Esophagus muscularis mucosa (tissue), 4 donors: ENCODE measurements at regions not wholly inside any gene's neighbourhood (a gene's known extent, or its start where the extent isn't known, plus 50 kb on each side); places are given as distances from the start of the nearest gene placed in this dataset.

Source experiments
- DNase-seq: peaks from one replicate; pipeline ENCODE4 v3.0.0-alpha.2; 2017; ENCODE audit errors: extremely low spot score
- H3K27ac ChIP-seq, 4 donors: fragments of 200-600 bp; sonication (generic); replicated peaks in 1 of 4; 1 replicate in 3 of 4; 2 replicates in 1 of 4; pipeline ENCODE4 v1.5.1; 2016 to 2019; ENCODE audit warnings: mild to moderate bottlenecking in 1 of 4
- H3K27me3 ChIP-seq, 4 donors: fragments of 200-600 bp; sonication (generic); one replicate each; pipeline versions ENCODE4 v1.5.1 to v1.6.0; 2016 to 2019
- H3K36me3 ChIP-seq, 4 donors: fragments of 200-600 bp; sonication (generic); one replicate each; pipeline ENCODE4 v1.5.1; 2016 to 2019
- H3K4me1 ChIP-seq, 4 donors: fragments of 200-600 bp; sonication (generic); one replicate each; pipeline ENCODE4 v1.5.1; 2016 to 2019
- H3K4me3 ChIP-seq, 4 donors: fragments of 200-600 bp; sonication (generic); 1 replicate in 2 of 4; 2 replicates in 2 of 4; pipeline ENCODE4 v1.5.1; 2016 to 2019; ENCODE audit warnings: mild to moderate bottlenecking in 4 of 4, moderate library complexity in 1 of 4
- H3K9me3 ChIP-seq, 4 donors: fragments of 200-600 bp; sonication (generic); 1 replicate in 3 of 4; 2 replicates in 1 of 4; pipeline ENCODE4 v1.5.1; 2016 to 2019
- CTCF ChIP-seq, 3 experiments: fragments of 200-600 bp in 2 of 3; fragments of 450-650 bp in 1 of 3; sonication (generic) in 2 of 3; IDR thresholded peaks; one replicate each; pipeline ENCODE4 v1.5.1; 2017 to 2019; ENCODE audit warnings: antibody characterized with exemption in 3 of 3, mild to moderate bottlenecking in 2 of 3, moderate library complexity in 1 of 3
- EP300 ChIP-seq: sonication (generic); formaldehyde crosslinking; IDR thresholded peaks from one replicate; pipeline ENCODE4 v1.6.1; 2017; ENCODE audit warnings: antibody characterized with exemption
- POLR2A ChIP-seq: fragments of 450-650 bp; IDR thresholded peaks from one replicate; pipeline ENCODE4 v1.6.1; 2017; ENCODE audit warnings: antibody characterized with exemption, moderate library complexity, mild to moderate bottlenecking, low read depth
- POLR2AphosphoS5 ChIP-seq, 2 donors: sonication (generic); formaldehyde crosslinking; IDR thresholded peaks; one replicate each; pipeline ENCODE4 v1.6.1; 2017; ENCODE audit warnings: antibody characterized with exemption in 2 of 2
- WGBS: methylation state at CpG from one replicate; pipeline ENCODE4 v1.1.5; 2018; 5-methylcytosine and 5-hydroxymethylcytosine counted together
- intact Hi-C: fragments of 100-400 bp; cut with DNase I; formaldehyde crosslinking; loops from one replicate; pipeline ENCODE4 v1.15.1; 2023

GRCh38 chr10:88082806-88083596 is 219.6 kb downstream of the PTEN start:
- no peak for DNase-seq
- 57% methylated on average over 1 of the region's 1 CpG for WGBS
- intact Hi-C loops, result no loop called here
- H3K36me3 ChIP-seq, result no peaks in the 10 kb centered on the region
- no peak overlapping the region for H3K27ac ChIP-seq
- TF ChIP-seq POLR2A, result no peak
- no peak for TF ChIP-seq EP300
- no peak for TF ChIP-seq CTCF (IDR thresholded peaks at IDR 0.05)
- no peak for TF ChIP-seq POLR2AphosphoS5 (IDR thresholded peaks at IDR 0.05)
- no peaks in the 10 kb centered on the region for H3K9me3 ChIP-seq
- peaks cover 0 to 23% (median 14%) of the 10 kb centered on the region in 4 donors for H3K4me1 ChIP-seq
- no peak overlapping the region for H3K4me3 ChIP-seq
- H3K27me3 ChIP-seq, result no peaks in the 10 kb centered on the region

DNA sequence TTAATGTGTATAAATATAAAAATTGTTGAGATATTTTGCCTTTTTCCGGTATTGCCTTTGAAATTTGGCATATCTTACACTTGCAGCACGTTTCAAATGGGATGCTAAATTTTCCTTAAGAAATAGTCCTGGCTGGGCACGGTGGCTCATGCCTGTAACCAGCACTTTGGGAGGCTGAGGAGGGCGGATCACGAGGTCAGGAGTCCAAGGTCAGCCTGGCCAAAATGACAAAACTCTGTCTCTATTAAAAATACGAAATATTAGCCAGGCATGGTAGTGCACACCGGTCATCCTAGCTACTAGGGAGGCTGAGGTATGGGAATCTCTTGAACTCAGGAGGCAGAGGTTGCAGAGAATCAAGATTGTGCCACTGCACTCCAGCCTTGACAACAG is 220.2 kb downstream of the PTEN start:
- H3K27ac ChIP-seq, result no peak overlapping the region
- H3K4me1 ChIP-seq, result peaks cover 0 to 23% (median 14%) of the 10 kb centered on the region in 4 donors
- no peak overlapping the region for H3K4me3 ChIP-seq
- DNase-seq, result no peak
- WGBS, result 91% methylated on average over 7 of the region's 7 CpGs
- intact Hi-C loops, result no loop called here
- H3K36me3 ChIP-seq, result no peaks in the 10 kb centered on the region
- no peaks in the 10 kb centered on the region for H3K27me3 ChIP-seq
- TF ChIP-seq POLR2A, result no peak
- no peak for TF ChIP-seq POLR2AphosphoS5 (IDR thresholded peaks at IDR 0.05)
- no peak for TF ChIP-seq EP300
- no peak for TF ChIP-seq CTCF (IDR thresholded peaks at IDR 0.05)
- H3K9me3 ChIP-seq, result no peaks in the 10 kb centered on the region

DNA sequence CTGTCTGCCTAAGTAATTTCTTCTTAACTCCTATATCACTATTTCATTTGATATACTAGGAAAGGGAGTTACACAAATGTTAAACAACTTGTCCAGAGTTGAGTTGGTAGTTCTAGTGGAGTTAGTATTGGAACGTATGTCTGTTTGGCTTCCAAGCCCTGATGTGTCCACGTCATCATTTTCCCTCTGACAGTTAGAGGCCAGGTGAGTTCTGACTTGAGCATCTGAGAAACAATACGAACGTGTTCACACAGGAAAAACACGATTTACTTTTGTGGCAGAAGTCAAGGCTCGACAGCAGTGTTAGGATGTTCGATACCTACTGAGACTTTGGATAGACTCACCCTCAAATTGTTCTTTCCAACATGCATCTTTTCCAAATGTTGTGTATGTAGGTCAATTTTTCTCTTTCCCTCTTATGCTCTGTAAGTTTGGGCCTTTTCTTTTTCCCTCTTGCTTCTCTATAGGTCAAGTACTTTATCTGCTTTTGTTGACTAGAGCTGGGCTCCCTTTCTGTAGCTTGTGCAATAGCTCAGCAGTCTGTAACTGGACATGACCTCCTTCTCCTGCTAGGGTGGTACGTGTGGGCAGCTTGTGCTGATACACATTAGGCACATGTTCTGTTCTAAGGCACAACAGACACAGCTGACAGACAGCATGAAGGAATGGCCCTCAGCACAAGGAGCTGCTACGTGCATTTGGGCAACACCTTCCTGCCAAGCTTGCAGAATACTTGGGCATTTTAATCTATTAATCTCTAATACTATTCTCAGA is 222.9 kb downstream of the PTEN start:
- Histone ChIP-seq H3K27ac (no peak overlapping the region), H3K9me3 (no peaks in the 10 kb centered on the region), H3K4me3 (no peak overlapping the region), H3K4me1 (peaks cover 0 to 4% (median 0%) of the 10 kb centered on the region in 4 donors), H3K36me3 (no peaks in the 10 kb centered on the region), H3K27me3 (no peaks in the 10 kb centered on the region)
- TF ChIP-seq EP300, result no peak
- no peak for TF ChIP-seq CTCF (IDR thresholded peaks at IDR 0.05)
- no peak for TF ChIP-seq POLR2A
- TF ChIP-seq POLR2AphosphoS5 (IDR thresholded peaks at IDR 0.05), result no peak
- no peak for DNase-seq
- WGBS, result 95% methylated on average over 9 of the region's 9 CpGs
- intact Hi-C loops, result no loop called here

- Histone ChIP-seq H3K36me3 (no peaks in the 10 kb centered on the region), H3K4me1 (no peaks in the 10 kb centered on the region), H3K27me3 (no peaks in the 10 kb centered on the region), H3K4me3 (no peak overlapping the region), H3K27ac (no peak overlapping the region), H3K9me3 (no peaks in the 10 kb centered on the region)
- WGBS, result 90% methylated on average over 9 of the region's 9 CpGs
- intact Hi-C loops, result no loop called here
- DNase-seq, result no peak
- TF ChIP-seq CTCF (IDR thresholded peaks at IDR 0.05) (no peak), POLR2A (no peak), POLR2AphosphoS5 (IDR thresholded peaks at IDR 0.05) (no peak), EP300 (no peak)
Observed at GRCh38 chr10:88088441-88089340, 225.3 kb downstream of the PTEN start.
